ENCODE measurements at regions not wholly inside any gene's neighbourhood (a gene's known extent, or its start where the extent isn't known, plus 50 kb on each side); places are given as distances from the start of the nearest gene placed in this dataset.

DNA sequence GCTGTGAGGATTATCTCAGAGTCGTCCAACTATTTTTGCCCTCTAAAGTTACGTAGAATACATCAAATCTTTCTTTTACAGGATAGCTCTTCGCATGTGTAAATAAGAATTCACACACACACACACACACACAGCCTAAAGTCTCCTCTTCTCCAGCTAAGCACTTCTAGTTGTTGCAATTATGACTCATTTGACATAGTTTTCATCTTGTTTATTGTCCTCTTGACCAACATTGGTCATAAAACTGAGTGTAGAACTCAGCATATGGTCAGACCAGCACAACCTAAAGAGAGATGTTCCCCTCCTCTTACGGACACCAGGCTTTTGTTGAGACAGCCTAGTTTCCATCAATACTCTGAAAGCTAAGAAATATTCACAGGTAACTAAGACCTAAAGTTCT is 234.2 kb downstream of the BLID start:
- Mint-ChIP-seq H3K27me3 (ENCODE audit: unreplicated experiment) (no peaks in the 10 kb centered on the region), H3K9me3 (ENCODE audit: unreplicated experiment) (no peaks in the 10 kb centered on the region), H3K4me1 (ENCODE audit: unreplicated experiment) (peaks cover 7% of the 10 kb centered on the region), H3K27ac (ENCODE audit: unreplicated experiment) (no peak overlapping the region), H3K4me3 (ENCODE audit: unreplicated experiment) (no peak overlapping the region), H3K36me3 (ENCODE audit: unreplicated experiment) (no peaks in the 10 kb centered on the region)
- DNase-seq (ENCODE audit: extremely low spot score, unreplicated experiment): no peak
- TF ChIP-seq CTCF (IDR thresholded peaks at IDR 0.05): no peak

DNA sequence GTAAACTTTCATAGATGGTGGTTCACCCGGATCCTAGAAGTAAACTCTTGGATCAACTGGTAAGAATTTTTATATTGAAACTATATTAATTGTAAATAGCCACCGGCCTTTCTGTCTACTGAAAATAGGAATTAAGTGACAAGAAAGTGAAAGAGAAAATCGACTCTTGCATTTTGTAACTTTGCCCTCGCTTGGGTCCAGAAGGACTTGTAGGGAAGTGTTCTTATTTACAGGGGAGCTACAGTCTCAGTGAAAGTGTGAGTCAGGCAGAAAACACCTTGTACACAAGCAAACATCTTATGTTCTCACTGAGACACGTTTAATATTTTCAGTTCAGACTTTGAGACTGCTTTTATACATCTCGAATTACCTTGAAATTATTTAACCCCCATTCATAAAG is 238.9 kb downstream of the BLID start:
- H3K4me3 Mint-ChIP-seq (ENCODE audit: unreplicated experiment): no peak overlapping the region
- no peak overlapping the region for H3K27ac Mint-ChIP-seq (ENCODE audit: unreplicated experiment)
- no peak for TF ChIP-seq CTCF (IDR thresholded peaks at IDR 0.05)
- H3K4me1 Mint-ChIP-seq (ENCODE audit: unreplicated experiment): no peaks in the 10 kb centered on the region
- peaks cover 2% of the 10 kb centered on the region for H3K27me3 Mint-ChIP-seq (ENCODE audit: unreplicated experiment)
- no peaks in the 10 kb centered on the region for H3K36me3 Mint-ChIP-seq (ENCODE audit: unreplicated experiment)
- no peaks in the 10 kb centered on the region for H3K9me3 Mint-ChIP-seq (ENCODE audit: unreplicated experiment)
- no peak for DNase-seq (ENCODE audit: extremely low spot score, unreplicated experiment)

DNA sequence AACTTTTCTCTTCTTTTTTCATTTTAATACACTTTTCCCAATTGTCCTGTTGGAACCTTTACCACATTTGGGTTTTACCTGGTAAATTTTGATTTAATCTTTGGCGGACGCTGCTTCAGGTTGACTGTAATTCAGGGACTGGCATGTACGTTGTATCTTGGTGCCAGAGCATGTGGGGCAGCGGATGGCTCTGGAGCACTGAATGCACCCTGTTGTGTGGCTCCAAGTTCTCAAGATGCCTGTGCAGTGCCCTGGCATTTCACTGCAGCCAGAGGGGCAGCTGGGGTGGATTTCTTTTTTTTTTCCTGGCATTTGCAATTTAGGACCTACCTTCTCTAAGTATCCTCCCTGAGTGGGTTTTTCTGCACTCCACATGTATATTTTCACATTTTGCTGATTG is 242.2 kb downstream of the BLID start:
- no peak for DNase-seq (ENCODE audit: extremely low spot score, unreplicated experiment)
- H3K27me3 Mint-ChIP-seq (ENCODE audit: unreplicated experiment): peaks cover 2% of the 10 kb centered on the region
- TF ChIP-seq CTCF (IDR thresholded peaks at IDR 0.05): no peak
- no peaks in the 10 kb centered on the region for H3K4me1 Mint-ChIP-seq (ENCODE audit: unreplicated experiment)
- H3K36me3 Mint-ChIP-seq (ENCODE audit: unreplicated experiment): no peaks in the 10 kb centered on the region
- no peaks in the 10 kb centered on the region for H3K9me3 Mint-ChIP-seq (ENCODE audit: unreplicated experiment)
- H3K27ac Mint-ChIP-seq (ENCODE audit: unreplicated experiment): no peak overlapping the region
- no peak overlapping the region for H3K4me3 Mint-ChIP-seq (ENCODE audit: unreplicated experiment)

DNA sequence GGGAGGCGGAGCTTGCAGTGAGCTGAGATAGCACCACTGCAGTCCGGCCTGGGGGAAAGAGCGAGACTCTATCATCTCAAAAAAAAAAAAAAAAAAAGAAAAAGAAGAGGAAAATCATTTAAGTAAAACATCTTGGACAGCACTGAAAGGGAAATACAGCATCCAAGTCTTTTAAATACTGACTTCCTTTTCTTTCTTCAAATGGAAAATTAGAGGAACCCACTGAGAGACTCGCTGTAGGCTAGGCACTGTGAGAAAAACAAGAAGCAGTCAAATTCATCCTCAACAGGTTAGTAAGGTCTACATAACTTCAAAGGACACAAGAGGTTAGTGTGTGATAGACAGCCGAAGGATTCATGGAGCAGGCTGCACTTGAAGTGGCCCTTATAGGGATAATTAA is 243.7 kb downstream of the BLID start:
- DNase-seq (ENCODE audit: extremely low spot score, unreplicated experiment): no peak
- Mint-ChIP-seq H3K4me3 (ENCODE audit: unreplicated experiment) (no peak overlapping the region), H3K27me3 (ENCODE audit: unreplicated experiment) (peaks cover 2% of the 10 kb centered on the region), H3K36me3 (ENCODE audit: unreplicated experiment) (no peaks in the 10 kb centered on the region), H3K27ac (ENCODE audit: unreplicated experiment) (no peak overlapping the region), H3K4me1 (ENCODE audit: unreplicated experiment) (no peaks in the 10 kb centered on the region), H3K9me3 (ENCODE audit: unreplicated experiment) (no peaks in the 10 kb centered on the region)
- TF ChIP-seq CTCF (IDR thresholded peaks at IDR 0.05): no peak

GRCh38 chr11:121870206-121871045 is 245.6 kb downstream of the BLID start:
- no peaks in the 10 kb centered on the region for H3K36me3 Mint-ChIP-seq (ENCODE audit: unreplicated experiment)
- H3K4me1 Mint-ChIP-seq (ENCODE audit: unreplicated experiment): no peaks in the 10 kb centered on the region
- peaks cover 2% of the 10 kb centered on the region for H3K27me3 Mint-ChIP-seq (ENCODE audit: unreplicated experiment)
- DNase-seq (ENCODE audit: extremely low spot score, unreplicated experiment): no peak
- H3K4me3 Mint-ChIP-seq (ENCODE audit: unreplicated experiment): no peak overlapping the region
- no peak for TF ChIP-seq CTCF (IDR thresholded peaks at IDR 0.05)
- H3K27ac Mint-ChIP-seq (ENCODE audit: unreplicated experiment): no peak overlapping the region
- no peaks in the 10 kb centered on the region for H3K9me3 Mint-ChIP-seq (ENCODE audit: unreplicated experiment)
